ENCODE measurements at regions not wholly inside any gene's neighbourhood (a gene's known extent, or its start where the extent isn't known, plus 50 kb on each side); places are given as distances from the start of the nearest gene placed in this dataset.

DNA sequence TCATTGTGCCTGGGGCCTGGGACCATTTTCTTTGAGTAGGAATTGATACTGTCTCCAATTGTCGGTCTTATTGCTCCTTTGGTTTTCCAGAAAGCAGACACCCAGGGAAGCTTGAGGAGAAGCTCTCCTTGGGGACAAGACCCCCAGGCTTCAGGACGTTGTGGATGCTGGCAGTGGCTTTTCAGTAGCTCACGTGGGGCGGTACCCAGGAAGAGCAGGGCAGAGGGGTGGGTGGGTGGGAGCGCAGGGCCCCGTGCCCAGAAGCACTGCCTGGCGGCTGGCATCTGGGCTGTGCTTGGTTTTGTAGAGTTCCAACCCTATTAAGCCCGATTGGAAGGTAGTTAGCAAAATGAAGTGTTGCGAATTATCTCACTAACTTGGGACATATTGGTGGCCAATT is 374.2 kb upstream of the IRX1 start:
- DNase-seq (ENCODE audit: missing footprints) = no peak
- ATAC-seq = no peak
- intact Hi-C loops (cut with DNase I) = no loop called here

DNA sequence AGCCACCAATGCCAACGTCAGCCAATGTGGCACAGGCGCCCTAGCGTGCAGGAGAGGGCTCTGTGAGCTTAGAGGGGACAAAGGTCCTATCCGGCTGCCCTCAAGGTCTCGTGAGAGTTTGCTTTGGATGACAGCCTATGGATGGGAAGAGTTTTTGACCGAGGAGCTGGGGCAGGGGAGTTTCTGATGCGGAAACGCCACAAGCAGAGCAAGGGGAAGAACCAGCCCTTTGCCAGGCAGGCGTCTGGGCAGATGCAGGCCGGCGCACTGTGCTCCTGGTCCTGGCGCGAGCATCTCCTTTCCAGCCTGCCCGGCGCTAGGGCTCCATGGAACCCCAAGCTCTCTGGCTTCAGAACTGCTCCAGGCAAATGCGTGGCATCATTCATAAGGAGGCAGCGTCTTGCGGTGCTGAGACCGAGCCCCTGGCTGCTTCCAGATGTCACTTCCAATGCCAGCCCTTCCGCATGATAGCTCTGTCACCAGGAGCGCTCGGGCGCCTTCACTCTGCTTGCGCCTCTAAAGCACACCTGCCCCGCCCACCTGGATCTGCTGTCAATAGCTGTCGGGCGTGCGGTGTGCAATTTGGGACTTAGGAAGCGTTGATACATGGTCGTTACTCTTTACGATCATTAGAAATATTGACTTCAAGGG is 374.9 kb upstream of the IRX1 start:
- intact Hi-C loops (cut with DNase I) = no loop called here
- ATAC-seq (no peak), DNase-seq (ENCODE audit: missing footprints) (no peak)

DNA sequence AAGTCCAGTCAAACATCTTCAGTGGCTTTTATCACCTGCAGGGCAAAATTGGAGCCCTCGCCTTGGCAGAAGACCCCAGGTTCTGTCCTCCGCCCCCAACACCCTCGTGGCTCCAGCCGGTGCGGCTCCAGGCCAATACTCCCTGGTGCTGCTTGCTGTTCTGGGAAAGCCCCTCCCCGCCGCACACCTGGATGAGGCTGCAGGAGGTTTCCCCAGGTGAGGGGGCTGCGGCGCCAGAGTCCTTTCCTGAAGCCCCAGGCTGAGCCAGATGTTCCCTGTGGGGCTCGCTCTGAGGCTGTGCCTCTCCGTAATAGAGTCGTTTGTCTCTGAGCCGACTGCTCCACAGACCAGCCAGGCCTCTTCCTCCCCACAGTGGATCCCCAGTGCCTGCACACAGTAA is 375.4 kb upstream of the IRX1 start:
- no peak for DNase-seq (ENCODE audit: missing footprints)
- ATAC-seq = no peak
- intact Hi-C loops (cut with DNase I) = no loop called here

DNA sequence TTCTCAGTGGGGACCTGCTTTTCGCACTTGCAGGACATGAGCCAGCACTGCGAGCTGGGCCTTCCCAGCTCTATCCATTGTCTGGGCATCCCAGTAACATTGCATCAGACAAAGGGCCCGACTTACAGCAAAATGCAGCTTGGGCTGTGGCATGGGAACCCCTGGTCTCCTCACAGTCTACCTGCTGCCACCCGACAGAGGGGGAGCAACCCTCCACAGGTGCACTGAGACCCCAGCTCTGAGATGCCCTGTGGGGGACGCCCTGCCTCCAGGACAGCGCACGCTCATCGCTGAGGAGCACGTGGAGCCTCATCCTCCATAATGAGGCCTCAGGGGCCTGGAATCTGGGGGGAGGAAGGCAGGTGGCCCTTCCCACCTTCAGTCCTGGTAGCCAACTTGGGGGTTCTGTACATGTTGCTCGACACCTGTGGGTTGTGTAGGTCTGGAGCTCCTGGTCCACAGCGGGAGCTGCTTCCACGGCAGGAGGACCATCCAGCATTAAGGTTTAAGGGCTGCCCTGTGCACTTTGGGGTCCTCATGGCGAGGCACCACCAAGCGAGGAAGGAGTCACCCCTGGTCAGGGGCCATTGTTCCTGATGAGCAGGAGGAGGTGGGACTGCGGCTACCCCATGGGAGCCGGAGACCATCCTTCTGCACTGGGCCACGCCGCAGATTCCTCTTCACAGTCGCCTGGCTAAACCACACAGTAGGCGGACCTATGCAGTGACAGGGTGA is 376.5 kb upstream of the IRX1 start:
- DNase-seq (ENCODE audit: missing footprints) = no peak
- intact Hi-C loops (cut with DNase I) = no loop called here
- no peak for ATAC-seq

DNA sequence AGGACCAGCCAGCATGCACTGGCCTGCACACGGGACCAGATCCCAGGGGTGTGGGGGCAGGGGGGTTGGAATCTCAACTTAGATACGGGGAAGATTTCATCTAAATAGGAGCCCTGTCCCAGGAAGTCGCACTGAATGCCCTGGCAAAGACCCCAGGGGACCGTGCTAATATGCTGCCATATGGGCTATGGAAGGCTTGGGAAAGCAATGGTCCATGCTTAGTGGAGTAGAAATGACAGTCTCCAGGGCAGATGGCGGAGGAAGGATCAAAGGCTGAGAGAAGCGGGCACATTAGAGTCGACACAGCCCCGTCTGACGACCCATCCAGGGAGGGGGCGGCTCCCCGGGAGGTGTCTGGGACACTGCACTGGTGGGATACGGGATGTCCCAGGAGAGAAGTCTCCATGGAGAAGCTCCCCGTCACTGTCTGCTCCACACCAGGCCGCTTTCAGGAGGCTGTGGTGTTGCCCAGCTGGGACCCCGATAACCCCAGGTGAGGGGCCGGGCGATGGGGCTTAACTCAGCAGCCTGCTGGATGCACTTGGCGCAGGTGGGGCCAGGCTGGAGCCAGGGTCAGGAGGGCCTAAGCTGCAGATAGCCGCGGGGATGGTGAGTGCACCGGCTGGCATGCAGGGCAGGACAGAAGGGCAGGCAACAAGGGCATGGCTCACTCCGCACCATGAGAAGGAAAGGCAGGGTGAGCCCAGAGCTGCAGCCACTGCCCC is 377.7 kb upstream of the IRX1 start:
- no peak for DNase-seq (ENCODE audit: missing footprints)
- no peak for ATAC-seq

DNA sequence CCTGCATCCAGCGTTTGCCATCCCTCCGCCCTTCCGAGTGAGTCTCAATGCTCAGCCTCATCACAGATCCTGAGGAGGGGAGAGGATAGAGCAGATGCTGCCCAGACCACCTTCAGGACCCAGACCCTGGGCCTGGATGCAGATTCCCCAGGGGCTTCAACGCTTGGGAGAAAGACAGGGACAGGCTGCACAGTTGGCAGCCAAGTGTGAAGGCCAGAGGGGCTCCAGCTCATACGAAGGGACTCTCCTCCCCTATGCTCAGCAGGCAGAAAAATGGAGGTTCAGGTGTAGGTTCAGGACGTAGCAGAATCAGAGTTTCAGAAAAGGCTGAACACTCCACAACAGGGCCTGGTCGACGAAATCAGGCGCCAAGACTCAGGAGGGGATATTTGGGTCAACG is 378.5 kb upstream of the IRX1 start:
- no peak for ATAC-seq
- no peak for DNase-seq (ENCODE audit: missing footprints)
- intact Hi-C loops (cut with DNase I) = no loop called here

More for the DNA sequence above, 377.7 kb upstream of the IRX1 start:
- intact Hi-C loops (cut with DNase I) = no loop called here

DNA sequence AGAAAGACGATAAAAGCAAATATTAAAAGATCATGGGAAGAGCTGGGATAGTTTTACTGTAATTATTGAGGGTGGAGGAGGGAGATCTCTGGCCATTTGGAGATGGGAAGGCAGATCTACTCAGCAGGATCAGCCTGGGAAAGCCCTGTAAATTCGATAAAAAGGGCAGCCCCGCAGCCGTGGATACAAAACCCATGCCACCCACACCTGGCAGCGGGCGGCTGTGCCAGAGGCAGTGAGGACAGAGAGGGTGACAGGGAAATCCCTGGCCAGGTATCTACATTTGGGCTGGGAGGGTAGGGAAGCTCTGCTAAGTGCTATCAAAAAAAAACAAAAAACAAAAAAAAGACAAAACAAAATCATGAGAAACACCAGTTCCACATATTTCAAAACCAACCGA is 379.2 kb upstream of the IRX1 start:
- DNase-seq (ENCODE audit: missing footprints) (no peak), ATAC-seq (no peak)

DNA sequence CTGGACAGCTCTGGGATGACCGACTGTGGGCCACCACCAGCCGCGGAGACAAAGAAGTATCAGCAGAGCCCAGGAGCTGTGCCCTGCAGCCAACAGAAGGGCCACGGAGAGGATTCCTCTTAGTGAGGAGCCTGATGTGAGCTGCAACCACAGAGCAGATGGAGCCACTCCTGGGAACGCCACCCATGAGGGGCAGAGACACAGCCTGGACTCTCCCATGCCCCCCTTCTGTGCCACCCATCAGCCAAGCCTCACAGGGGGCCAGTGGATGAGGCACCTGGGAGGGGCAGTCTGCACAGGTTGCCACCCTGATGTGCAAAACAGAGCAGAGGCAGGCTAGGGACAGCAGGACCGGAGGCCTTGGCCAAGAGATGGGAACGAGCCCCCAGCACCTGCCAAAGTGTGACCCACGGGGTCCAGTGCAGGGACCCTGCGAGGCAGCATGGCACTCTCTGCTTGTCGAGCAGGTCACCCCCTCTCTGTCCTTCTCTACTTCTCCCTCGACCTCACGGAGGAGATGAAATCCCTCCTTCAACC is 380.7 kb upstream of the IRX1 start:
- no peak for ATAC-seq
- intact Hi-C loops (cut with DNase I) = no loop called here
- DNase-seq (ENCODE audit: missing footprints) = no peak

More for the DNA sequence above, 379.2 kb upstream of the IRX1 start:
- intact Hi-C loops (cut with DNase I) = no loop called here

DNA sequence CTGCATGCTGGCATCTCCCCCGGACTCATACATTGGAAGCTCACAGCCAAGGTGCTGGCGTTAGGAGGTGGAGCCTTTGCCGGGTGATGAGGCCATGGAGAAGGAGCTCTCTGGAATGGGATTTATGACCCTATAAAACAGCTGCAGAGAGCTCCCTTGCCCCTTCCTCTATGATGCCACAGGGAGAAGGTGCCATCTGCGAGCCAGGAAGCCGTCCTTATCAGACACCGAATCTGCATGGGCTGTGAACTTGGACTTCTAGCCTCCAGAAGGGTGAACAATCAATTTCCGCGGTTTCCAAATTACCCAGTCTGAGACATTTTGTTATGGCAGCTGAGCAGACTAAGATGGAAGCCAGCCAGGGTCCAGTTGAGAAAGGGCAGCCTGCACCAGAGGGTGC is 381.2 kb upstream of the IRX1 start:
- DNase-seq (ENCODE audit: missing footprints) (no peak), ATAC-seq (no peak)
- intact Hi-C loops (cut with DNase I) = no loop called here

DNA sequence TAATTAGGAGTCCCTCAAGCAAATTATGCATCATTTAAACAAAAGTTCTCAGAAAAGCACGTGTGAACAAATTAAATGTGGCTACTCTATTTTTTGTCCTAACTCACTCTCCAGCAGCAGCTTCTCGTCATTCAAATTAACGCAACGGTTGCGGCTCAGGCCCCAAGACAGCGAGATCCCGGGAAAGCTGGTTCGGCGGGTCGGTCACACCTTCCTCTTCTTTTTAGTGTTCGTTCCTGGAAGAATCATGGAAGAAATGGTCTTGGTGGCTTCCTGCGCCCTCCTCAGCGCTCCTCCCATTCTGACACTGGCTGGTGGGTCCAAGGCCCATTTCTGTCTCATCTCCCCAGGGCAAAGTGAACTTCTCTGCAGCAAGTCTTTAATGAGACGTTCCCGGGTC is 382.8 kb upstream of the IRX1 start:
- DNase-seq (ENCODE audit: missing footprints) = no peak
- intact Hi-C loops (cut with DNase I) = no loop called here
- ATAC-seq = no peak

DNA sequence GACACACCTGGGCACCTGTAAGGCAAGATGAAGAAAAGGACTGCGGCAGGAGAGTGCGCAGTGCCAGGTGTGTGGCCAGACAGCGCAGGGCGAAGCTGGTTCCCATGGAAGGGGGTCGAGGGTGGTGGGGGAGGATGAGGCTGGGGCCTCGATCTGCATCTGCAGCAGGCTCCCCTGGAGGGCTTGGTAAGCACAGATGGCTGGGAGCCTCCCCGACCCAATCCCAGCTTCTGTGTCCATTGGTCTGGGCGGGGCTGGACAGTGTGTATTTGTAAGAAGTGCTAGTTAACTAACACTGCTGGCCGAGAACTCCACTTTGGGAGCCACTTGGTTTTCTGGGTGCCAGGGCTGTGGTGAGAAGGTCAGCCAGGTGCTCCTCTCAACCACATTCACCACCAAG is 385.1 kb upstream of the IRX1 start:
- no peak for DNase-seq (ENCODE audit: missing footprints)
- ATAC-seq = no peak
- intact Hi-C loops (cut with DNase I) = no loop called here

DNA sequence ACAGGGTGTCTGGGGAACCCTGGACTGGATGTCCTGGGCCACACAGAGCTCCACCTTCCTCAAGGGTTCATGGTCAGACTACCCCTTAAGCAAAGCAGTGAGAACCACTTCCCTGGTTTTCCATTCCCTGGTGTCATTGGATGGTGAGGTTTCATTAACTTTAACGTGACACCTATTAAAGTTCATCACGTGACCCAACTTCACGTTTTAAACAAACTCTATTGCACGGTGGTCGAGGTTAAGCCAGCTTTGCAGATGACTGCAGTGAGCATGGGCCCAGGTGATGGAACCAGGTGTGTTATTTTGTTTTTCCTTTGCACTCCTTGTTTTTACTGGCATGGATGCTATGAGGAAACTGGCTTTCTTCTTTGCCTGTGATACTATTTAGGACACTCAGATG is 385.7 kb upstream of the IRX1 start:
- DNase-seq (ENCODE audit: missing footprints) = no peak
- no peak for ATAC-seq
- intact Hi-C loops (cut with DNase I) = no loop called here

DNA sequence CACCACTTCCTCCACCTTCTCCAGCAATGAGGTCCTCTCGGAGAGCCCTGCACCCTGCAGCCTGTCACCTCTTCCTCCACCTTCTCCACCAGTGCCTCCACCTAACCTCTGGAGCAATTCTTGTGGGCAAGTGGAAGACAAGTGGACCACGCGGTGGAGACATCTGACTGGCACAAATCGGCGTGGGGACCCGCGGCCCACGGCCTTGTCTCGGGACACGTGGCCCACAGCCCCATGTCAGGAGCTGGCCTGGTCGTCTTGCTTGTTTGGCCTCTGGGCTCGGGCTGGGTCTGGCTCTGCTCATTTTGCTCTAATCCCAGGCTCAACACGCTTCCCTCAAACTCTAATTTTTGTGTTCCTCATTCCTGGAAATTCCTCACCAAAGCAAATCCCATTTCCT is 393.1 kb upstream of the IRX1 start:
- DNase-seq (ENCODE audit: missing footprints) (no peak), ATAC-seq (no peak)
- intact Hi-C loops (cut with DNase I) = no loop called here

DNA sequence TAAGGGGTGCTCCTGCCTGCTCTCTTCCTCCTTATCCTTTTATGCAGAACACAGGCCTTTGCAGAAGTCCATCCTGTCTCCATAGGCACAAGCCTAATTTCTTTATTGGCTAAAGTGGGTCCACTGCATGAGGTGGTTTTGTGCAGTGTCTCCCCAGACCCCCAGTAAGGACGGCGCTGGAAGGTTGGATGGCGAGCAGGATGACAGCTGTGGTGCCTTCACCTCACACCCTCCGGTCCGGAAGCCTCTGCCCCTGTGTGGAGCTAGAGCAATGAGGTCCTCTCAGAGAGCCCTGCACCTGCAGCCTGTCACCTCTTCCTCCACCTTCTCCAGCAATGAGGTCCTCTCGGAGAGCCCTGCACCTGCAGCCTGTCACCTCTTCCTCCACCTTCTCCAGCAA is 393.7 kb upstream of the IRX1 start:
- intact Hi-C loops (cut with DNase I) = no loop called here
- no peak for DNase-seq (ENCODE audit: missing footprints)

DNA sequence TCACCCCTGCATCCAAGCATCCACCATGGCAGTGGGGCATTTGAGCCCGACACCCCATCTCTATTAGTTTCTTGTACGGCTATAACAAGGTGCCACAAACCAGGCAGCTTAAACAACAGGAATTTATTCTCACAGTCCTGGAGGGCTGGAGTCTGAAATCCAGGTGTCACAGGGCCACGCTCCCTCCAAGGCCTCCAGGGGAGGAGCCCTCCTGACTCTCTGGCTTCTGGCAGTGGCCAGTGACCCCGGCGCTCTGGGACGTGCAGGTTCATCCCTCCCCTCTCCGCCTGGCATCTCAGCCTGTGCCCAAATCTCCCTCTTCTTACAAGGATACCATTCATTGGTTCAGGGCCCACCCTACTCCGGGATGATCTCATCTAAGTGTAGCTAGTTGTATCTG is 394.5 kb upstream of the IRX1 start:
- intact Hi-C loops (cut with DNase I) = no loop called here
- no peak for ATAC-seq
- no peak for DNase-seq (ENCODE audit: missing footprints)

More for the DNA sequence above, 393.7 kb upstream of the IRX1 start:
- ATAC-seq = no peak

DNA sequence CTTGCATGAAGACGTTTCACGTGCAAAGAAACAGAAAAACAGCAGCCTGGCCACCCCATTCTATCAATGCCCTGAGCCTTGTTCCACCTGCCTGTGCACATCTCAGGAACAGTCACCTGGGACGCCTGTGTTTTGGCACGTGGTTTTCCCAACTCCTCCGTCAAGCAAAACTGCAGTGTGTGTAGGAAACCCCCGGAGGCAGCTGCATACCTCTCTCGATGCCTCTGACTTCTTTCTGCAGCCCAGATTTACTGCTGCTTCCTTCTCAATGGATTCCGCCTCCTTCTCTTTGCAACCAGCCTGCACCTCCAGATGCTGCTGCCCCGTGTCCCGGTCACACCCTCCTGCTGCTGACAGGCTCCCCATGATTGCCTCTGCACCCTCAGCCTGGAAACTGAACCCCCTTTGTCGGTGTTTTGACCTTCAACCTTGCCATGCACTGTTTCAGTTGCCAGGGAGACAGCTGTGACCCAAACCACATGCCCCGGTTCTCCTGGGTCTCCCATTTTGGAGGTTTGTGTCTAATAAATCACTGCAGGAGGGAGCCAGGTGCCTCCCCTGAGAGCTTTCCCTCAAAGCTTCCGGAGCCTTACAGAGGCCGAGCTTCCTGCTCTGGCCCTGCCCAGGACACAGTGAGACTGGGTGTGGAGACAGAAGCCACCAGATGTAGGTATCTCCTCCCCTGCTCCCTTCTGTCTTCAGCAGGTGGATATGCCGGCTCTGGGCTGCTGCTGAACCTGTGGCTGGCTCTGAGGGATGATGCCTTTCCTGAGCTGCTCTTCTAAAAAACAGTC is 395.5 kb upstream of the IRX1 start:
- ATAC-seq = no peak
- intact Hi-C loops (cut with DNase I) = no loop called here
- no peak for DNase-seq (ENCODE audit: missing footprints)

DNA sequence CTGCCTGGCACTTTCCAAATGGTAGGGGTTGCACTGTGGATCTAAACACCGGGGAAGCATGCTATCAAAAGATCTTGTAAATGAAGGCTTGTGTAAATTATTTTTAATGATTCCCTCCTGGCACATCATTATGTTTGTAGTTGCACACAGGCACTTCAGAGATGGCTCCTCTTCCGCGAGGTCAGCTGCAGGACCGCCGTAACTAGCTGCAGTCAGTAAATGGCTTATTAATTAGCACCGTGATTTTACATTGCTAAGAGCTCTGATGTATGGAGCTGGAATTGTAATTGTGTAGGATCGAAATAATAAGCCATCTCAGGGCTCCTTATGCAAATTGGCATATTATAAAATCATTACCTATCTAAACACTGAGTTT is 397.6 kb upstream of the IRX1 start:
- ATAC-seq = no peak
- intact Hi-C loops (cut with DNase I) = no loop called here
- DNase-seq (ENCODE audit: missing footprints) = no peak

DNA sequence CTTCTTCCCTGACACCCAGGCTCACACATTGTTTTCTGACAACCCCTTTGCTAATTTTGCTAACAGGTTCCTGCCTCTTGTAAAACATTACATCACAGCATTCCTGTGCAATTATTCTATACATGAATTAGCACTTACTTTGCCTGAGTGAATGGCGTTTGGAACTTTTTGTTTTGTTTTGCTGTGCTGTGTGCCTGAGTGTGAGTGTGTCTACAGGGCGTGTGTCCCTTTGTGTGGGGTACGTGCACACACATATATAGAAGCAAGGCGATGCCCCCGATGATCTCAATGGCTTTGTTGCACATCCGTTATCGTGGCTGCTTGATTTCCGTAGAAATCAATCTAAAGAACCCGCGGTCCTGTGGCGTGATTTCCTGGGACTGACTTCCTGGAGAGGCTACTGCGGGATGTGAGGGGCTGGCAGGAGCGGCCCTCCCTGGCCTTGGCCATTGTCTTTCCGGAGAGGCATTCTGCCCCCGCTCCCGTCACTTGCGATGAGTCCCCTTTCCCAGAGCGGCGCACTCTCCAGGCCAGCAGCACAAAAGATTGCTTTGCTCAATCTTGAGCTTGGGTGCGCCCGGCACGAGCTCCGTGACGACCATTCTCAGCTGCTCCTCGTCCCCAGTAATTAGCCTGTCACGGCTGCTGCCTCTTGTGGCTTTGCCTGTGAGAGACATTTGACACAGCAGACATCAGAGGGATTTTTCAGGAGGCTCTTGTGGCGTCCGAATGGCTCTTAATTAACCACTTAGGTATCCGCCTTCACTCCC is 398.1 kb upstream of the IRX1 start:
- intact Hi-C loops (cut with DNase I) = no loop called here
- DNase-seq (ENCODE audit: missing footprints) (no peak), ATAC-seq (no peak)

DNA sequence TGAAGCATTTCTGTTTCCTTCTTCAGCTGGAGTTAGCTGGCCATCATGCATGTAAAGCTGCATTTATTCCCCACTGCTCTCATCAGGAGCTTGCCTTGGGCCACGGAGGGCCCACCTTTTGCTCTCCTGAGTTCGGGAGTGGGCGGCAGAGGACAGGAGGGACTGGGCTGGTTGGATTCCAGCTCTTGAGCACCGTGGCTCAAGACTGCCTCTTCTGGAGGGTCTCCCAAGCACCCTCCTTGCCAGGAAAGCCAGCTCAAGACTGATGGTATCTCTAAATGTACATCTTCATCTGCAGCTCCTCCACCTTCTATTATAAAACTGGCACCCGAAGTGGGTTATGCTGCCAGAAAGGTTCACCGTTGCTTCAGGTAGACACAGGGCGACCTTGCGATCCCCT is 399.6 kb upstream of the IRX1 start:
- intact Hi-C loops (cut with DNase I) = no loop called here
- no peak for DNase-seq (ENCODE audit: missing footprints)

More for the DNA sequence above, 399.6 kb upstream of the IRX1 start:
- no peak for ATAC-seq
